Neural cell (in vitro differentiated cells): ENCODE measurements at regions not wholly inside any gene's neighbourhood (a gene's known extent, or its start where the extent isn't known, plus 50 kb on each side); places are given as distances from the start of the nearest gene placed in this dataset.

ENCODE experiments used
- H2AFZ ChIP-seq: fragments of 200-600, 300-800 bp; sonication (generic), shearing (Covaris generic); 2 replicates; pipeline ENCODE4 v1.6.0; 2014; ENCODE audit warnings: low read depth, mild to moderate bottlenecking, antibody characterized with exemption, low read length, moderate library complexity
- H3F3A ChIP-seq: fragments of 200-600 bp; shearing (Covaris generic); 2 replicates; pipeline ENCODE4 v1.6.1; 2016; ENCODE audit warnings: mild to moderate bottlenecking, moderate library complexity, mixed read lengths, antibody characterized with exemption, low read length; ENCODE audit not compliant: insufficient read depth, poor library complexity, severe bottlenecking
- H3K27ac ChIP-seq: fragments of 200-600, 300-800 bp; sonication (generic), shearing (Covaris generic); 2 replicates; pipeline ENCODE4 v1.5.1; 2014; ENCODE audit warnings: mild to moderate bottlenecking, low read length, moderate library complexity
- H3K27me3 ChIP-seq: fragments of 300-800, 200-600 bp; sonication (generic), shearing (Covaris generic); 2 replicates; pipeline ENCODE4 v1.6.0; 2014; ENCODE audit warnings: mild to moderate bottlenecking, low read depth, low read length, moderate library complexity; ENCODE audit not compliant: insufficient read depth
- H3K36me3 ChIP-seq: fragments of 300-800, 200-600 bp; sonication (generic), shearing (Covaris generic); 2 replicates; pipeline ENCODE4 v1.5.1; 2014; ENCODE audit warnings: mild to moderate bottlenecking, antibody characterized with exemption, low read length, moderate library complexity; ENCODE audit not compliant: insufficient read depth
- H3K4me2 ChIP-seq: fragments of 300-800, 200-600 bp; sonication (generic), shearing (Covaris generic); 2 replicates; pipeline ENCODE4 v1.6.0; 2014; ENCODE audit warnings: mild to moderate bottlenecking, low read length
- H3K4me3 ChIP-seq: fragments of 300-800, 200-600 bp; sonication (generic), shearing (Covaris generic); 2 replicates; pipeline ENCODE4 v1.5.1; 2014; ENCODE audit warnings: mild to moderate bottlenecking, low read length, moderate library complexity
- H3K79me2 ChIP-seq: fragments of 200-600 bp; shearing (Covaris generic); replicated peaks from 2 replicates; pipeline ENCODE4 v1.6.0; 2014; ENCODE audit warnings: mild to moderate bottlenecking, low read length, moderate library complexity; ENCODE audit not compliant: insufficient read depth
- H3K9ac ChIP-seq: fragments of 300-800, 200-600 bp; sonication (generic), shearing (Covaris generic); 2 replicates; pipeline ENCODE4 v1.6.1; 2016; ENCODE audit warnings: mild to moderate bottlenecking, low read length, mixed read lengths
- H3K9me2 ChIP-seq: fragments of 200-600 bp; shearing (Covaris generic); 2 replicates; pipeline ENCODE4 v1.6.1; 2016; ENCODE audit warnings: mild to moderate bottlenecking, low read length, mixed read lengths; ENCODE audit not compliant: insufficient read depth
- H3K9me3 ChIP-seq: fragments of 200-600, 300-800 bp; sonication (generic), shearing (Covaris generic); 2 replicates; pipeline ENCODE4 v1.6.1; 2016; ENCODE audit warnings: mild to moderate bottlenecking, mixed run types, low read length, moderate library complexity, mixed read lengths
- H4K20me1 ChIP-seq: fragments of 200-600 bp; shearing (Covaris generic); 2 replicates; pipeline ENCODE4 v1.6.1; 2016; ENCODE audit warnings: mild to moderate bottlenecking, mixed run types; ENCODE audit not compliant: insufficient read depth
- EP300 ChIP-seq: fragments of 450-650 bp; conservative IDR thresholded peaks from 2 replicates; pipeline ENCODE4 v1.6.1; 2014; ENCODE audit warnings: antibody characterized with exemption, mild to moderate bottlenecking, moderate library complexity; ENCODE audit not compliant: poor library complexity, severe bottlenecking
- EZH2 ChIP-seq: fragments of 200-600, 300-800 bp; shearing (Covaris generic), sonication (generic); IDR thresholded peaks from 2 replicates; pipeline ENCODE4 v1.6.1; 2014; ENCODE audit warnings: antibody characterized with exemption, low read length, borderline replicate concordance, mild to moderate bottlenecking; ENCODE audit not compliant: insufficient read depth, poor library complexity, severe bottlenecking
- MXI1 ChIP-seq: fragments of 450-650 bp; conservative IDR thresholded peaks from 2 replicates; pipeline ENCODE4 v1.6.1; 2014; ENCODE audit warnings: antibody characterized with exemption, mild to moderate bottlenecking; ENCODE audit not compliant: poor library complexity, severe bottlenecking
- POLR2AphosphoS5 ChIP-seq: IDR thresholded peaks from 2 replicates; pipeline ENCODE4 v1.6.1; 2012
- RAD21 ChIP-seq: fragments of 450-650 bp; conservative IDR thresholded peaks from 2 replicates; pipeline ENCODE4 v1.6.1; 2014; ENCODE audit warnings: antibody characterized with exemption, mild to moderate bottlenecking, moderate library complexity
- SMC3 ChIP-seq: fragments of 450-650 bp; conservative IDR thresholded peaks from 2 replicates; pipeline ENCODE4 v1.6.1; 2014; ENCODE audit warnings: antibody characterized with exemption, mild to moderate bottlenecking, moderate library complexity; ENCODE audit not compliant: poor library complexity
- TAF1 ChIP-seq: IDR thresholded peaks from 2 replicates; pipeline ENCODE4 v1.6.1; 2012; ENCODE audit warnings: low read depth
- TF ChIP-seq, protein P1 (sequence below): fragments of 450-650 bp; IDR thresholded peaks from 2 replicates; pipeline ENCODE4 v1.5.1; 2014; ENCODE audit warnings: antibody characterized with exemption, mild to moderate bottlenecking, moderate library complexity; ENCODE audit not compliant: poor library complexity, severe bottlenecking
- TF ChIP-seq, protein P2 (sequence below): IDR thresholded peaks from 2 replicates; pipeline ENCODE4 v1.6.1; 2012; ENCODE audit warnings: borderline replicate concordance

GRCh38 chr13:97700306-97700848, 253.1 kb upstream of the IPO5 start:
- no peak overlapping the region for H3K4me2 ChIP-seq
- H2AFZ ChIP-seq = no peak overlapping the region
- no peaks in the 10 kb centered on the region for H3K36me3 ChIP-seq
- no peak overlapping the region for H3K9ac ChIP-seq
- H4K20me1 ChIP-seq = no peaks in the 10 kb centered on the region
- no peak overlapping the region for H3K4me3 ChIP-seq
- no peaks in the 10 kb centered on the region for H3F3A ChIP-seq
- no peaks in the 10 kb centered on the region for H3K9me2 ChIP-seq
- H3K9me3 ChIP-seq = no peaks in the 10 kb centered on the region
- no peak for TF ChIP-seq EP300
- no peaks in the 10 kb centered on the region for H3K27me3 ChIP-seq
- no peak overlapping the region for H3K27ac ChIP-seq
- H3K79me2 ChIP-seq = no peaks in the 10 kb centered on the region

DNA sequence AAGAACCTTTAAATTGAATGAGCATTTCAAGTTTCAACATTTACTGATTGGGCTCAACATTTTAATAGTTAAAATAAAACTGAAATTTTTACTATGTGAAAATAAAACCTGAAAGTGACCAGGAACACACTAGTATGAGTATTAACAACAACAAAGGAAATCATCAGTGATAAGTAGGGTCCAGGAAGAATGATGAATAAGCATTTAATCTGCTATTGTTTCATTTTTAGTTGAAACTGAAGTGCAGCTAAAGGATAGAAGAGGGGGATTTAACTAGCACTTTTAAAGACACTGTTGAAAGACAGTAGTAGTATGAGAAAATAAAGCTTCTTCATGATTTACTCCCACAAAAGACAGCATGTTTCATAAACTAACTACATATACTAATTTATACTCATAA, 250.9 kb upstream of the IPO5 start:
- TF ChIP-seq, protein P1, sequence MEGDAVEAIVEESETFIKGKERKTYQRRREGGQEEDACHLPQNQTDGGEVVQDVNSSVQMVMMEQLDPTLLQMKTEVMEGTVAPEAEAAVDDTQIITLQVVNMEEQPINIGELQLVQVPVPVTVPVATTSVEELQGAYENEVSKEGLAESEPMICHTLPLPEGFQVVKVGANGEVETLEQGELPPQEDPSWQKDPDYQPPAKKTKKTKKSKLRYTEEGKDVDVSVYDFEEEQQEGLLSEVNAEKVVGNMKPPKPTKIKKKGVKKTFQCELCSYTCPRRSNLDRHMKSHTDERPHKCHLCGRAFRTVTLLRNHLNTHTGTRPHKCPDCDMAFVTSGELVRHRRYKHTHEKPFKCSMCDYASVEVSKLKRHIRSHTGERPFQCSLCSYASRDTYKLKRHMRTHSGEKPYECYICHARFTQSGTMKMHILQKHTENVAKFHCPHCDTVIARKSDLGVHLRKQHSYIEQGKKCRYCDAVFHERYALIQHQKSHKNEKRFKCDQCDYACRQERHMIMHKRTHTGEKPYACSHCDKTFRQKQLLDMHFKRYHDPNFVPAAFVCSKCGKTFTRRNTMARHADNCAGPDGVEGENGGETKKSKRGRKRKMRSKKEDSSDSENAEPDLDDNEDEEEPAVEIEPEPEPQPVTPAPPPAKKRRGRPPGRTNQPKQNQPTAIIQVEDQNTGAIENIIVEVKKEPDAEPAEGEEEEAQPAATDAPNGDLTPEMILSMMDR = no peak
- no peak for TF ChIP-seq POLR2AphosphoS5
- TF ChIP-seq SMC3 = no peak
- no peak for TF ChIP-seq MXI1
- TF ChIP-seq EZH2 = no peak
- TF ChIP-seq RAD21 = no peak
- TF ChIP-seq, protein P2, sequence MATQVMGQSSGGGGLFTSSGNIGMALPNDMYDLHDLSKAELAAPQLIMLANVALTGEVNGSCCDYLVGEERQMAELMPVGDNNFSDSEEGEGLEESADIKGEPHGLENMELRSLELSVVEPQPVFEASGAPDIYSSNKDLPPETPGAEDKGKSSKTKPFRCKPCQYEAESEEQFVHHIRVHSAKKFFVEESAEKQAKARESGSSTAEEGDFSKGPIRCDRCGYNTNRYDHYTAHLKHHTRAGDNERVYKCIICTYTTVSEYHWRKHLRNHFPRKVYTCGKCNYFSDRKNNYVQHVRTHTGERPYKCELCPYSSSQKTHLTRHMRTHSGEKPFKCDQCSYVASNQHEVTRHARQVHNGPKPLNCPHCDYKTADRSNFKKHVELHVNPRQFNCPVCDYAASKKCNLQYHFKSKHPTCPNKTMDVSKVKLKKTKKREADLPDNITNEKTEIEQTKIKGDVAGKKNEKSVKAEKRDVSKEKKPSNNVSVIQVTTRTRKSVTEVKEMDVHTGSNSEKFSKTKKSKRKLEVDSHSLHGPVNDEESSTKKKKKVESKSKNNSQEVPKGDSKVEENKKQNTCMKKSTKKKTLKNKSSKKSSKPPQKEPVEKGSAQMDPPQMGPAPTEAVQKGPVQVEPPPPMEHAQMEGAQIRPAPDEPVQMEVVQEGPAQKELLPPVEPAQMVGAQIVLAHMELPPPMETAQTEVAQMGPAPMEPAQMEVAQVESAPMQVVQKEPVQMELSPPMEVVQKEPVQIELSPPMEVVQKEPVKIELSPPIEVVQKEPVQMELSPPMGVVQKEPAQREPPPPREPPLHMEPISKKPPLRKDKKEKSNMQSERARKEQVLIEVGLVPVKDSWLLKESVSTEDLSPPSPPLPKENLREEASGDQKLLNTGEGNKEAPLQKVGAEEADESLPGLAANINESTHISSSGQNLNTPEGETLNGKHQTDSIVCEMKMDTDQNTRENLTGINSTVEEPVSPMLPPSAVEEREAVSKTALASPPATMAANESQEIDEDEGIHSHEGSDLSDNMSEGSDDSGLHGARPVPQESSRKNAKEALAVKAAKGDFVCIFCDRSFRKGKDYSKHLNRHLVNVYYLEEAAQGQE = no peak
- TF ChIP-seq TAF1 = no peak
- no peak for TF ChIP-seq EP300
- H3K36me3 ChIP-seq = no peaks in the 10 kb centered on the region
- H2AFZ ChIP-seq = no peak overlapping the region
- H3K79me2 ChIP-seq = no peaks in the 10 kb centered on the region
- H3K27ac ChIP-seq = no peak overlapping the region
- no peak overlapping the region for H3K4me2 ChIP-seq
- no peaks in the 10 kb centered on the region for H3K9me2 ChIP-seq
- H3K4me3 ChIP-seq = no peak overlapping the region
- H3K9me3 ChIP-seq = no peaks in the 10 kb centered on the region
- H3F3A ChIP-seq = no peaks in the 10 kb centered on the region
- H4K20me1 ChIP-seq = no peaks in the 10 kb centered on the region
- no peaks in the 10 kb centered on the region for H3K27me3 ChIP-seq
- H3K9ac ChIP-seq = no peak overlapping the region

DNA sequence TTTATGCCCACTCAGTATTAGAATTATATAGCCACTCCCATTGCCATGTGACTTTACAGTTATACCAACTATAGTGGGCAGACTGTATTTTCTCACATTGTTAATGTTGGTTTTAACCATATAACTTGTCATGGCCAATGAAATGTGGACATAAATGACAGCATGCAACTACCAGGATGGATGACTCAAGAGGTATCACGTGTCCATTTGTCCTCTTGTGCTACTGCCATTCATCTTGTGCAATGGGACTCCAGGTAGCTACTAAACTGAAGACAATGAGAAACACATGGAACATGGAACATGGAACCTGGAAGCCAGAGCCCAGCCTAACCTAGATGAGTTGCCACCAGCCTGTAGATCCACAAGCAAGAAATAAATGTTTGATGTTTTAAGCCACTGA, 242.7 kb upstream of the IPO5 start:
- Histone ChIP-seq H3K27ac (no peak overlapping the region), H3K27me3 (no peaks in the 10 kb centered on the region), H3K4me2 (no peak overlapping the region), H4K20me1 (no peaks in the 10 kb centered on the region), H3K9ac (no peak overlapping the region), H3K4me3 (no peak overlapping the region), H3K79me2 (no peaks in the 10 kb centered on the region), H3F3A (no peaks in the 10 kb centered on the region), H2AFZ (no peak overlapping the region), H3K9me3 (no peaks in the 10 kb centered on the region), H3K9me2 (no peaks in the 10 kb centered on the region), H3K36me3 (no peaks in the 10 kb centered on the region)
- no peak for TF ChIP-seq MXI1
- TF ChIP-seq EZH2 = no peak
- no peak for TF ChIP-seq RAD21
- TF ChIP-seq, protein P2 = no peak
- TF ChIP-seq TAF1 = no peak
- no peak for TF ChIP-seq POLR2AphosphoS5
- TF ChIP-seq EP300 = no peak
- TF ChIP-seq, protein P1 = no peak
- TF ChIP-seq SMC3 = no peak
